Lung (tissue), 11 donors: ENCODE measurements at regions not wholly inside any gene's neighbourhood (a gene's known extent, or its start where the extent isn't known, plus 50 kb on each side); places are given as distances from the start of the nearest gene placed in this dataset.
A peak's percentile ranks its signal among the peaks of the same experiment; 100 is the strongest.

Source experiments
- ATAC-seq: fragments of 200-7000 bp; cut with Tn5 transposase; one replicate; pipeline ENCODE4 v1.9.1; 2020; ENCODE audit warnings: moderate number of reproducible peaks; ENCODE audit not compliant: insufficient read depth, low FRiP score
- DNase-seq, 3 donors: peaks; one replicate each; pipeline ENCODE4 v3.0.0-alpha.2; 2013 to 2017
- H3K27ac ChIP-seq, 2 donors: one replicate each; pipeline ENCODE4 v1.5.1; 2013; ENCODE audit warnings: mild to moderate bottlenecking in 2 of 2, moderate library complexity in 2 of 2, control low read depth in 1 of 2, inconsistent platforms in 1 of 2, low read depth in 1 of 2, low read length in 1 of 2
- H3K27me3 ChIP-seq, 3 donors: one replicate each; pipeline ENCODE4 v1.5.1; 2013; ENCODE audit warnings: low read length in 2 of 3; ENCODE audit not compliant: control insufficient read depth in 3 of 3, insufficient read depth in 3 of 3
- H3K36me3 ChIP-seq, 4 donors: one replicate each; pipeline ENCODE4 v1.5.1; 2013; ENCODE audit warnings: low read length in 4 of 4, mild to moderate bottlenecking in 1 of 4, moderate library complexity in 1 of 4; ENCODE audit not compliant: control insufficient read depth in 4 of 4, insufficient read depth in 4 of 4
- H3K4me1 ChIP-seq, 5 donors: one replicate each; pipeline ENCODE4 v1.5.1; 2013; ENCODE audit warnings: low read length in 5 of 5, mild to moderate bottlenecking in 2 of 5, moderate library complexity in 1 of 5; ENCODE audit not compliant: control insufficient read depth in 5 of 5, insufficient read depth in 5 of 5
- H3K4me3 ChIP-seq: one replicate; pipeline ENCODE4 v1.5.1; 2013; ENCODE audit warnings: mild to moderate bottlenecking, control low read depth, moderate library complexity
- H3K9ac ChIP-seq, 2 donors: one replicate each; pipeline ENCODE4 v1.5.1; 2013; ENCODE audit warnings: low read length in 2 of 2, control low read depth in 1 of 2; ENCODE audit not compliant: insufficient read depth in 1 of 2
- H3K9me3 ChIP-seq, 4 donors: one replicate each; pipeline ENCODE4 v1.5.1; 2013; ENCODE audit warnings: low read length in 3 of 4, mild to moderate bottlenecking in 1 of 4, moderate library complexity in 1 of 4; ENCODE audit not compliant: control insufficient read depth in 4 of 4, insufficient read depth in 3 of 4
- WGBS, 2 donors: extraction: QIAGEN DNeasy Blood & Tissue Kit; methylation state at CpG; one replicate each; pipeline ENCODE4 v1.1.7; 2013; 5-methylcytosine and 5-hydroxymethylcytosine counted together
- TF ChIP-seq, protein P1 (sequence below): IDR thresholded peaks from 2 replicates; pipeline ENCODE4 v1.5.1; 2012; ENCODE audit warnings: mild to moderate bottlenecking; ENCODE audit errors: control extremely low read depth, extremely low read depth
- donor health status: control.
- donor health status: control.
- donor health status: Bipolar disorder and iron deficiency.
- donor health status: healthy.
- donor health status: DM: yes; HTN: yes; CAD: no.

- no peak overlapping the region for H3K27ac ChIP-seq
- ATAC-seq (no peak), DNase-seq (no peak)
- no peaks in the 10 kb centered on the region for H3K27me3 ChIP-seq
- no peak overlapping the region for H3K9ac ChIP-seq
- WGBS, 2 donors, result 67 to 82% methylated on average over 3 of the region's 3 CpGs
- no peak overlapping the region for H3K4me3 ChIP-seq
- TF ChIP-seq, protein P1, sequence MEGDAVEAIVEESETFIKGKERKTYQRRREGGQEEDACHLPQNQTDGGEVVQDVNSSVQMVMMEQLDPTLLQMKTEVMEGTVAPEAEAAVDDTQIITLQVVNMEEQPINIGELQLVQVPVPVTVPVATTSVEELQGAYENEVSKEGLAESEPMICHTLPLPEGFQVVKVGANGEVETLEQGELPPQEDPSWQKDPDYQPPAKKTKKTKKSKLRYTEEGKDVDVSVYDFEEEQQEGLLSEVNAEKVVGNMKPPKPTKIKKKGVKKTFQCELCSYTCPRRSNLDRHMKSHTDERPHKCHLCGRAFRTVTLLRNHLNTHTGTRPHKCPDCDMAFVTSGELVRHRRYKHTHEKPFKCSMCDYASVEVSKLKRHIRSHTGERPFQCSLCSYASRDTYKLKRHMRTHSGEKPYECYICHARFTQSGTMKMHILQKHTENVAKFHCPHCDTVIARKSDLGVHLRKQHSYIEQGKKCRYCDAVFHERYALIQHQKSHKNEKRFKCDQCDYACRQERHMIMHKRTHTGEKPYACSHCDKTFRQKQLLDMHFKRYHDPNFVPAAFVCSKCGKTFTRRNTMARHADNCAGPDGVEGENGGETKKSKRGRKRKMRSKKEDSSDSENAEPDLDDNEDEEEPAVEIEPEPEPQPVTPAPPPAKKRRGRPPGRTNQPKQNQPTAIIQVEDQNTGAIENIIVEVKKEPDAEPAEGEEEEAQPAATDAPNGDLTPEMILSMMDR, result no peak
- H3K9me3 ChIP-seq, result no peaks in the 10 kb centered on the region
- no peaks in the 10 kb centered on the region for H3K36me3 ChIP-seq
- H3K4me1 ChIP-seq, result peaks cover 0 to 80% (median 38%) of the 10 kb centered on the region in 5 donors
These were observed 114.8 kb upstream of the PKDCC start for GRCh38 chr2:41933046-41933420.

DNA sequence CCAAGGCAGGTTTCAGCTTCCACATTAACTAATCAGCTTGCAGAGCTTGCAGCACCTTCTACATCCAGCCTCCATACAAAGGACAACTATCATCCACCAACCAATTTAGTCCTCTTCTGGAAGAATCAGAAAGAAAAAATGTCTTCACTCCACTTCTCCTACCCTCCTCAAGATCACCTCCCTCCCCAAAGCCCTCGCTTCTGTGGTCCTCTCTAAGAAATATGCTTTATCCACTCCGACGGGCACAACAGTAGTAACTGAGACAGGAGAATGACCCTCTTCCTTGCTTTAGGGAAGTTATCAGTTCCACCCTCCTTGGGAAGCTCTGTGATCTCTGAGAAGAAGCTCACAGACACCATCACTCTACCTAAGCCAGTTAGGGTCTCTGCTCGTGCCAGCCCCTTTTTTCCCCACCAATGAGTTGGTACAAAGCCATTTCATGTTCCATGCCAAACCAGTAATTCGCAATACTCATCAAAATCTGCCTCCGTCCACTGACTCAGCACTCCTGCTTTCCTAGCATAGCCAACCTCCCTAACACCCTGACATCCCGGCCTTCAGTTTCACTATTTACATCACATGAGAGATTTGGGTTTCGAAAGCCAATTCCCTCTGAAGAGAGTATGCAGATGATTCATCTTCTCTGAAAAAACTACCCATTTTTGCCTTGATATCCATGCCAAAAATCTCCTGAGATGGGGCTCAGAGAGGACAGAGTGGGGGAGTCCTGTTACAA is 114.1 kb upstream of the PKDCC start:
- TF ChIP-seq, protein P1, result no peak
- Histone ChIP-seq H3K4me1 (peaks cover 0 to 80% (median 45%) of the 10 kb centered on the region in 5 donors), H3K4me3 (no peak overlapping the region), H3K9me3 (no peaks in the 10 kb centered on the region), H3K36me3 (no peaks in the 10 kb centered on the region), H3K27me3 (no peaks in the 10 kb centered on the region), H3K27ac (no peak overlapping the region), H3K9ac (no peak overlapping the region)
- ATAC-seq, result peak; percentile 57
- DNase-seq, result peak; percentile 67 to 90 (median 88)
- WGBS, 2 donors, result 65 to 86% methylated on average over 8 of the region's 8 CpGs

DNA sequence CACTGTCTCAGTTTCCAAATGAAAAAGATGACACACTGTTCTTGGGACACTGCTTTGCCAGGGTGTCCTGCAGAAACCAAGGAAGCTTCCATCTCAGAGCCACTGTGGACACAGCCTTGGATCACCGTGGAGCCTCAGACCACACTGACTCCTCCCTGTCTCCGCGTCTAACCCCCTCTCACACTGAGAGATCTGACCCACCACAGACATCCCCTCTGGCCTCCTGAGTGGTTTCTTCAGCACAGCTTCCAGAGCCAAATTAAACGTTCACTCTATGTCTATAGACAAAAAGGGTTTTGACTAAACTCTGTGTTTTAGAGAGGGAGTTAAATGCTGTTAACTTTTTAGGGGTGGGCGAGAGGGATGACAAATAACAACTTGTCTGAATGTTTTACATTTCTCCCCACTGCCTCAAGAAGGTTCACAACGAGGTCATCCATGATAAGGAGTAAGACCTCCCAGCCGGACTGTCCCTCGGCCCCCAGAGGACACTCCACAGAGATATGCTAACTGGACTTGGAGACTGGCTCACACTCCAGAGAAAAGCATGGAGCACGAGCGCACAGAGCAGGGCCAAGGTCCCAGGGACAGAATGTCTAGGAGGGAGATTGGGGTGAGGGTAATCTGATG is 113.4 kb upstream of the PKDCC start:
- H3K27me3 ChIP-seq, result no peaks in the 10 kb centered on the region
- H3K9me3 ChIP-seq, result no peaks in the 10 kb centered on the region
- H3K36me3 ChIP-seq, result no peaks in the 10 kb centered on the region
- H3K4me1 ChIP-seq, result peaks cover 0 to 87% (median 50%) of the 10 kb centered on the region in 5 donors
- peak overlapping the region in 1 of 2 donors; percentile 11 for H3K9ac ChIP-seq
- TF ChIP-seq, protein P1, result no peak
- no peak overlapping the region for H3K27ac ChIP-seq
- ATAC-seq, result no peak
- DNase-seq, result peak; percentile 74 to 85 (median 85)
- WGBS, 2 donors, result 52 to 64% methylated on average over 10 of the region's 10 CpGs
- no peak overlapping the region for H3K4me3 ChIP-seq
